ENCODE measurements at regions not wholly inside any gene's neighbourhood (a gene's known extent, or its start where the extent isn't known, plus 50 kb on each side); places are given as distances from the start of the nearest gene placed in this dataset.

DNA sequence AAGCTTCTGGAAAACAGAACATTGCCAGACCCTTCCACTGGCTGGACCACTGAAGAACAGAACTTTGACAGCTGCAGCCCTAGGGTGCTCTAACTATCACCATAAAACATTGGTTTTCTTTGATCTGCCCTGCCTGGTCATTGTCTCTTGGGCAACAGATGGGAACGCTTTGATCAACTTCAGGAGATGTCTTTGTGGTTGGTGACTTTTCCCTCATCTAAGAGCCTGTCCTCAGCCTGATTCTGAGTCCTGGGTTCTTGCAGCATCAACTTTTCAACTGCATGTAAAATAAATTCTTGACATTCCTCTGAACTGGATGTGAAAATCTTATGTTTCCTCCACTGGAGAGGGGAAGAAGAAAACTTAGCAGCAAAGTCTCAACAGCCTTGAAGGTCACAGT, 53.1 kb upstream of the ZNRF2 start:
- no peaks in the 10 kb centered on the region for H3K27me3 ChIP-seq (ENCODE audit: insufficient read depth, low read length)
- no peaks in the 10 kb centered on the region for H3F3A ChIP-seq (ENCODE audit: insufficient read depth, low read length)
- no peaks in the 10 kb centered on the region for H3K36me3 ChIP-seq (ENCODE audit: insufficient read depth, low read length)
- no peaks in the 10 kb centered on the region for H3K9me3 ChIP-seq (ENCODE audit: low read length)
- H3K4me3 ChIP-seq (ENCODE audit: low read depth, low read length, poor library complexity, severe bottlenecking) = no peak overlapping the region
- H3K9me2 ChIP-seq (ENCODE audit: low read depth, low read length) = no peaks in the 10 kb centered on the region
- H3K4me2 ChIP-seq (ENCODE audit: low read length) = no peak overlapping the region
- H3K79me2 ChIP-seq (ENCODE audit: insufficient read depth, low read length) = no peaks in the 10 kb centered on the region
- H3K27ac ChIP-seq (ENCODE audit: low read depth, low read length, poor library complexity, severe bottlenecking) = no peak overlapping the region
- no peaks in the 10 kb centered on the region for H4K20me1 ChIP-seq (ENCODE audit: insufficient read depth, low read length)
- no peak overlapping the region for H2AFZ ChIP-seq (ENCODE audit: low read length)
- peaks cover 34% of the 10 kb centered on the region for H3K4me1 ChIP-seq (ENCODE audit: insufficient read depth, low read length, severe bottlenecking)
- no peak for TF ChIP-seq EZH2 (IDR thresholded peaks at IDR 0.05; ENCODE audit: borderline replicate concordance, low read length)
- TF ChIP-seq, protein P1, sequence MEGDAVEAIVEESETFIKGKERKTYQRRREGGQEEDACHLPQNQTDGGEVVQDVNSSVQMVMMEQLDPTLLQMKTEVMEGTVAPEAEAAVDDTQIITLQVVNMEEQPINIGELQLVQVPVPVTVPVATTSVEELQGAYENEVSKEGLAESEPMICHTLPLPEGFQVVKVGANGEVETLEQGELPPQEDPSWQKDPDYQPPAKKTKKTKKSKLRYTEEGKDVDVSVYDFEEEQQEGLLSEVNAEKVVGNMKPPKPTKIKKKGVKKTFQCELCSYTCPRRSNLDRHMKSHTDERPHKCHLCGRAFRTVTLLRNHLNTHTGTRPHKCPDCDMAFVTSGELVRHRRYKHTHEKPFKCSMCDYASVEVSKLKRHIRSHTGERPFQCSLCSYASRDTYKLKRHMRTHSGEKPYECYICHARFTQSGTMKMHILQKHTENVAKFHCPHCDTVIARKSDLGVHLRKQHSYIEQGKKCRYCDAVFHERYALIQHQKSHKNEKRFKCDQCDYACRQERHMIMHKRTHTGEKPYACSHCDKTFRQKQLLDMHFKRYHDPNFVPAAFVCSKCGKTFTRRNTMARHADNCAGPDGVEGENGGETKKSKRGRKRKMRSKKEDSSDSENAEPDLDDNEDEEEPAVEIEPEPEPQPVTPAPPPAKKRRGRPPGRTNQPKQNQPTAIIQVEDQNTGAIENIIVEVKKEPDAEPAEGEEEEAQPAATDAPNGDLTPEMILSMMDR (IDR thresholded peaks at IDR 0.05; ENCODE audit: low read length) = no peak
- H3K9ac ChIP-seq (ENCODE audit: low read length) = no peak overlapping the region

DNA sequence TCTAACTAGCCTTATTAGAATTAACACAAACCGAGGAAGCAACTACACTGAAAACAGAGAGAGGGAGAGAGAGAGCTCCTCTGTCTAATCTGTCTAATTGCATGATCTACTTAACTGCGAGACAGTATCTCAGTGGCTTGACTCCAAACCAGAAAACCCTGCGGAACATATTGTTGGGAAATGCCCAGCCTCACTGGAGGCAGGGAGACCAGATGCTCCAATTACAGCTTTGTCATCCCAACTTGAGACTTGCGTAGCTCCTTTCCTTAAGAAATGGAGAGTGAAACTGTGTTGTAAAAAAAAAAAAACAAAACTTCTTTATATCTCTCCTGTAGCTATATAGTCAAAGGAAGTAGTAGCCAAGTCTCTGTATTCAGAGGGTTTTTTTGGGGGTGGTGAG, 52.0 kb upstream of the ZNRF2 start:
- Histone ChIP-seq H3K79me2 (ENCODE audit: insufficient read depth, low read length) (no peaks in the 10 kb centered on the region), H3K4me1 (ENCODE audit: insufficient read depth, low read length, severe bottlenecking) (peaks cover 34% of the 10 kb centered on the region), H3K4me3 (ENCODE audit: low read depth, low read length, poor library complexity, severe bottlenecking) (no peak overlapping the region), H3K9ac (ENCODE audit: low read length) (no peak overlapping the region), H3K4me2 (ENCODE audit: low read length) (no peak overlapping the region), H3K9me3 (ENCODE audit: low read length) (no peaks in the 10 kb centered on the region), H4K20me1 (ENCODE audit: insufficient read depth, low read length) (no peaks in the 10 kb centered on the region), H3K27ac (ENCODE audit: low read depth, low read length, poor library complexity, severe bottlenecking) (no peak overlapping the region), H3K36me3 (ENCODE audit: insufficient read depth, low read length) (no peaks in the 10 kb centered on the region), H3K27me3 (ENCODE audit: insufficient read depth, low read length) (no peaks in the 10 kb centered on the region), H3F3A (ENCODE audit: insufficient read depth, low read length) (no peaks in the 10 kb centered on the region), H2AFZ (ENCODE audit: low read length) (no peak overlapping the region), H3K9me2 (ENCODE audit: low read depth, low read length) (no peaks in the 10 kb centered on the region)
- TF ChIP-seq EZH2 (IDR thresholded peaks at IDR 0.05; ENCODE audit: borderline replicate concordance, low read length) = no peak
- TF ChIP-seq, protein P1 (IDR thresholded peaks at IDR 0.05; ENCODE audit: low read length) = no peak
